ENCODE measurements at regions not wholly inside any gene's neighbourhood (a gene's known extent, or its start where the extent isn't known, plus 50 kb on each side); places are given as distances from the start of the nearest gene placed in this dataset.

- TF ChIP-seq, protein P1, sequence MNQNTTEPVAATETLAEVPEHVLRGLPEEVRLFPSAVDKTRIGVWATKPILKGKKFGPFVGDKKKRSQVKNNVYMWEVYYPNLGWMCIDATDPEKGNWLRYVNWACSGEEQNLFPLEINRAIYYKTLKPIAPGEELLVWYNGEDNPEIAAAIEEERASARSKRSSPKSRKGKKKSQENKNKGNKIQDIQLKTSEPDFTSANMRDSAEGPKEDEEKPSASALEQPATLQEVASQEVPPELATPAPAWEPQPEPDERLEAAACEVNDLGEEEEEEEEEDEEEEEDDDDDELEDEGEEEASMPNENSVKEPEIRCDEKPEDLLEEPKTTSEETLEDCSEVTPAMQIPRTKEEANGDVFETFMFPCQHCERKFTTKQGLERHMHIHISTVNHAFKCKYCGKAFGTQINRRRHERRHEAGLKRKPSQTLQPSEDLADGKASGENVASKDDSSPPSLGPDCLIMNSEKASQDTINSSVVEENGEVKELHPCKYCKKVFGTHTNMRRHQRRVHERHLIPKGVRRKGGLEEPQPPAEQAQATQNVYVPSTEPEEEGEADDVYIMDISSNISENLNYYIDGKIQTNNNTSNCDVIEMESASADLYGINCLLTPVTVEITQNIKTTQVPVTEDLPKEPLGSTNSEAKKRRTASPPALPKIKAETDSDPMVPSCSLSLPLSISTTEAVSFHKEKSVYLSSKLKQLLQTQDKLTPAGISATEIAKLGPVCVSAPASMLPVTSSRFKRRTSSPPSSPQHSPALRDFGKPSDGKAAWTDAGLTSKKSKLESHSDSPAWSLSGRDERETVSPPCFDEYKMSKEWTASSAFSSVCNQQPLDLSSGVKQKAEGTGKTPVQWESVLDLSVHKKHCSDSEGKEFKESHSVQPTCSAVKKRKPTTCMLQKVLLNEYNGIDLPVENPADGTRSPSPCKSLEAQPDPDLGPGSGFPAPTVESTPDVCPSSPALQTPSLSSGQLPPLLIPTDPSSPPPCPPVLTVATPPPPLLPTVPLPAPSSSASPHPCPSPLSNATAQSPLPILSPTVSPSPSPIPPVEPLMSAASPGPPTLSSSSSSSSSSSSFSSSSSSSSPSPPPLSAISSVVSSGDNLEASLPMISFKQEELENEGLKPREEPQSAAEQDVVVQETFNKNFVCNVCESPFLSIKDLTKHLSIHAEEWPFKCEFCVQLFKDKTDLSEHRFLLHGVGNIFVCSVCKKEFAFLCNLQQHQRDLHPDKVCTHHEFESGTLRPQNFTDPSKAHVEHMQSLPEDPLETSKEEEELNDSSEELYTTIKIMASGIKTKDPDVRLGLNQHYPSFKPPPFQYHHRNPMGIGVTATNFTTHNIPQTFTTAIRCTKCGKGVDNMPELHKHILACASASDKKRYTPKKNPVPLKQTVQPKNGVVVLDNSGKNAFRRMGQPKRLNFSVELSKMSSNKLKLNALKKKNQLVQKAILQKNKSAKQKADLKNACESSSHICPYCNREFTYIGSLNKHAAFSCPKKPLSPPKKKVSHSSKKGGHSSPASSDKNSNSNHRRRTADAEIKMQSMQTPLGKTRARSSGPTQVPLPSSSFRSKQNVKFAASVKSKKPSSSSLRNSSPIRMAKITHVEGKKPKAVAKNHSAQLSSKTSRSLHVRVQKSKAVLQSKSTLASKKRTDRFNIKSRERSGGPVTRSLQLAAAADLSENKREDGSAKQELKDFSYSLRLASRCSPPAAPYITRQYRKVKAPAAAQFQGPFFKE (tag by site-specific recombination; IDR thresholded peaks at IDR 0.05; ENCODE audit: borderline replicate concordance) = no peak
- TF ChIP-seq ZNF114 (tag by site-specific recombination; IDR thresholded peaks at IDR 0.05) (no peak), SP3 (tag by site-specific recombination; IDR thresholded peaks at IDR 0.05) (no peak), ZNF121 (tag by site-specific recombination; IDR thresholded peaks at IDR 0.05) (no peak), ZNF10 (tag by site-specific recombination; IDR thresholded peaks at IDR 0.05) (no peak), KLF9 (tag by site-specific recombination; IDR thresholded peaks at IDR 0.05; ENCODE audit: low read depth) (no peak), ZNF530 (tag by site-specific recombination; IDR thresholded peaks at IDR 0.05; ENCODE audit: low read depth) (no peak), ZNF354C (tag by site-specific recombination; IDR thresholded peaks at IDR 0.05; ENCODE audit: borderline replicate concordance, low read depth) (no peak), IKZF3 (tag by site-specific recombination; IDR thresholded peaks at IDR 0.05) (no peak), HIC1 (tag by site-specific recombination; IDR thresholded peaks at IDR 0.05) (no peak), ZNF423 (tag by site-specific recombination; IDR thresholded peaks at IDR 0.05) (no peak), ZNF112 (tag by site-specific recombination; IDR thresholded peaks at IDR 0.05) (no peak), ZFP41 (tag by site-specific recombination; IDR thresholded peaks at IDR 0.05; ENCODE audit: borderline replicate concordance) (no peak), ZXDB (tag by site-specific recombination; IDR thresholded peaks at IDR 0.05) (peak; percentile 53; the same call in 1 of the 2 replicates), ZNF274 (IDR thresholded peaks at IDR 0.05; ENCODE audit: low read length) (no peak), ZNF274 (tag by site-specific recombination; IDR thresholded peaks at IDR 0.05; ENCODE audit: borderline replicate concordance) (no peak), ZNF433 (tag by site-specific recombination; IDR thresholded peaks at IDR 0.05; ENCODE audit: low read depth) (no peak), ZNF266 (tag by site-specific recombination; IDR thresholded peaks at IDR 0.05; ENCODE audit: low read depth) (no peak), ZNF792 (tag by site-specific recombination; IDR thresholded peaks at IDR 0.05) (no peak), ZNF223 (tag by site-specific recombination; IDR thresholded peaks at IDR 0.05) (no peak), ZNF707 (tag by site-specific recombination; IDR thresholded peaks at IDR 0.05) (no peak), ZNF175 (tag by site-specific recombination; IDR thresholded peaks at IDR 0.05) (no peak), ZNF426 (tag by site-specific recombination; IDR thresholded peaks at IDR 0.05) (no peak), WT1 (tag by site-specific recombination; IDR thresholded peaks at IDR 0.05) (no peak), ZNF558 (tag by site-specific recombination; IDR thresholded peaks at IDR 0.05) (no peak), SP7 (tag by site-specific recombination; IDR thresholded peaks at IDR 0.05) (peak; percentile 35; the same call in 1 of the 2 replicates), ZNF610 (tag by site-specific recombination; IDR thresholded peaks at IDR 0.05; ENCODE audit: borderline replicate concordance) (no peak)
- TF ChIP-seq, protein P2, sequence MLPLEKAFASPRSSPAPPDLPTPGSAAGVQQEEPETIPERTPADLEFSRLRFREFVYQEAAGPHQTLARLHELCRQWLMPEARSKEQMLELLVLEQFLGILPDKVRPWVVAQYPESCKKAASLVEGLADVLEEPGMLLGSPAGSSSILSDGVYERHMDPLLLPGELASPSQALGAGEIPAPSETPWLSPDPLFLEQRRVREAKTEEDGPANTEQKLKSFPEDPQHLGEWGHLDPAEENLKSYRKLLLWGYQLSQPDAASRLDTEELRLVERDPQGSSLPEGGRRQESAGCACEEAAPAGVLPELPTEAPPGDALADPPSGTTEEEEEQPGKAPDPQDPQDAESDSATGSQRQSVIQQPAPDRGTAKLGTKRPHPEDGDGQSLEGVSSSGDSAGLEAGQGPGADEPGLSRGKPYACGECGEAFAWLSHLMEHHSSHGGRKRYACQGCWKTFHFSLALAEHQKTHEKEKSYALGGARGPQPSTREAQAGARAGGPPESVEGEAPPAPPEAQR (tag by site-specific recombination; IDR thresholded peaks at IDR 0.05) = no peak
- TF ChIP-seq, protein P3, sequence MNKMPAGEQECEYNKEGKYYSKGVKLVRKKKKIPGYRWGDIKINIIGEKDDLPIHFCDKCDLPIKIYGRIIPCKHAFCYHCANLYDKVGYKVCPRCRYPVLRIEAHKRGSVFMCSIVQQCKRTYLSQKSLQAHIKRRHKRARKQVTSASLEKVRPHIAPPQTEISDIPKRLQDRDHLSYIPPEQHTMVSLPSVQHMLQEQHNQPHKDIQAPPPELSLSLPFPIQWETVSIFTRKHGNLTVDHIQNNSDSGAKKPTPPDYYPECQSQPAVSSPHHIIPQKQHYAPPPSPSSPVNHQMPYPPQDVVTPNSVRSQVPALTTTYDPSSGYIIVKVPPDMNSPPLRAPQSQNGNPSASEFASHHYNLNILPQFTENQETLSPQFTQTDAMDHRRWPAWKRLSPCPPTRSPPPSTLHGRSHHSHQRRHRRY (tag by site-specific recombination; IDR thresholded peaks at IDR 0.05) = no peak
- TF ChIP-seq, protein P4, sequence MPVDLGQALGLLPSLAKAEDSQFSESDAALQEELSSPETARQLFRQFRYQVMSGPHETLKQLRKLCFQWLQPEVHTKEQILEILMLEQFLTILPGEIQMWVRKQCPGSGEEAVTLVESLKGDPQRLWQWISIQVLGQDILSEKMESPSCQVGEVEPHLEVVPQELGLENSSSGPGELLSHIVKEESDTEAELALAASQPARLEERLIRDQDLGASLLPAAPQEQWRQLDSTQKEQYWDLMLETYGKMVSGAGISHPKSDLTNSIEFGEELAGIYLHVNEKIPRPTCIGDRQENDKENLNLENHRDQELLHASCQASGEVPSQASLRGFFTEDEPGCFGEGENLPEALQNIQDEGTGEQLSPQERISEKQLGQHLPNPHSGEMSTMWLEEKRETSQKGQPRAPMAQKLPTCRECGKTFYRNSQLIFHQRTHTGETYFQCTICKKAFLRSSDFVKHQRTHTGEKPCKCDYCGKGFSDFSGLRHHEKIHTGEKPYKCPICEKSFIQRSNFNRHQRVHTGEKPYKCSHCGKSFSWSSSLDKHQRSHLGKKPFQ (tag by site-specific recombination; IDR thresholded peaks at IDR 0.05) = no peak
These were observed 95.3 kb upstream of the RNF152 start (continued) for GRCh38 chr18:61988100-61988499.
